Stimulated activated naive B cell treated with anti-CD40 and anti-IgM and Interleukin-4, amounts not matched to agents 10 μg/mL and 1 μg/mL and 100 μg/mL, for 72 hours (primary cell): ENCODE measurements at regions not wholly inside any gene's neighbourhood (a gene's known extent, or its start where the extent isn't known, plus 50 kb on each side); places are given as distances from the start of the nearest gene placed in this dataset.
A peak's percentile ranks its signal among the peaks of the same experiment; 100 is the strongest.

Experiments used
- ATAC-seq, 2 donors: fragments of 150-1000 bp; cut with Tn5 transposase; replicated peaks; 2 replicates each; pipeline ENCODE4 v1.10.0; 2021; ENCODE audit warnings: moderate library complexity in 1 of 2
- DNase-seq: peaks from one replicate; pipeline ENCODE4 v3.0.0; 2021
- H3K27ac Mint-ChIP-seq: one replicate; pipeline ENCODE4 v1.8.0; 2022; ENCODE audit warnings: mild to moderate bottlenecking, mixed read lengths
- H3K27me3 Mint-ChIP-seq, 2 donors: one replicate each; pipeline ENCODE4 v1.8.0; 2022; ENCODE audit warnings: mixed read lengths in 2 of 2
- H3K36me3 Mint-ChIP-seq, 2 donors: one replicate each; pipeline ENCODE4 v1.8.0; 2022; ENCODE audit warnings: mixed read lengths in 2 of 2, mild to moderate bottlenecking in 1 of 2
- H3K4me1 Mint-ChIP-seq, 2 donors: one replicate each; pipeline ENCODE4 v1.8.0; 2022; ENCODE audit warnings: mixed read lengths in 2 of 2, mild to moderate bottlenecking in 1 of 2
- H3K4me3 Mint-ChIP-seq, 2 donors: one replicate each; pipeline ENCODE4 v1.8.0; 2022; ENCODE audit warnings: mild to moderate bottlenecking in 2 of 2, mixed read lengths in 2 of 2, moderate library complexity in 1 of 2
- H3K9me3 Mint-ChIP-seq, 2 donors: one replicate each; pipeline ENCODE4 v1.8.0; 2022; ENCODE audit warnings: mixed read lengths in 2 of 2, mild to moderate bottlenecking in 1 of 2

GRCh38 chr10:52923520-52923919 is 150.9 kb upstream of the MBL2 start:
- ATAC-seq (no peak), DNase-seq (no peak)
- Mint-ChIP-seq H3K9me3 (peaks cover 0 to 4% of the 10 kb centered on the region in 2 donors), H3K4me3 (no peak overlapping the region), H3K4me1 (no peaks in the 10 kb centered on the region), H3K27me3 (peaks cover 0 to 4% of the 10 kb centered on the region in 2 donors), H3K36me3 (no peaks in the 10 kb centered on the region), H3K27ac (no peak overlapping the region)

DNA sequence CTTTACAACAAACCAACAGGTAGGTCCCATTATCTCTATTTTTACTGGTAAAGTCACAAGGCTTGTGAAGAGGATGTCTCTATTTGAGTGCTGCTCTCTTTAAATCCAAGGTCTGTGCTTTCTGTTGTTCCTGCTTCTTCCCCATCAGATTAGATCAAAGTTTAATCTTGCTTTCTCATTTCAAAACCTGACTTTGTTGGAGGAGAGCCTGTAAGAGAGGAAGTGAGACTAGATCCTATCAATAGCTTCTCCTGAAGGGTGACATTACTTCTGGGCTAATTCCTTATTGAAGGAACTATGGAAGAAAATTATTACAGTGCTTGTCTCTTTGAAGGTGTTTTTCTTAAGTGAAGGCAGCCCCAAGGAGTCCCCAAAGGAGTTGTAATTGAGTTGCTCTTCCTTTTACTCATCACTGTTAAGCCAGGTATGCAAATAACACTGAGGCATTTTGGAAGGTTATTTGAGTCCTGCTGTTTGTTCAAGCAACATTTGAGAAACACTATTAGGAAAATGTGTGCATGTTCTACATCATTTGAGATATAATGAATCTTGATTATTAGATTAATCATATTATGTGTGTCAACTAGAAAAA is 146.2 kb upstream of the MBL2 start:
- ATAC-seq (no peak), DNase-seq (no peak)
- no peaks in the 10 kb centered on the region for H3K4me1 Mint-ChIP-seq
- H3K27ac Mint-ChIP-seq: no peak overlapping the region
- no peaks in the 10 kb centered on the region for H3K9me3 Mint-ChIP-seq
- no peaks in the 10 kb centered on the region for H3K36me3 Mint-ChIP-seq
- H3K4me3 Mint-ChIP-seq: no peak overlapping the region
- peaks cover 0 to 4% of the 10 kb centered on the region in 2 donors for H3K27me3 Mint-ChIP-seq

DNA sequence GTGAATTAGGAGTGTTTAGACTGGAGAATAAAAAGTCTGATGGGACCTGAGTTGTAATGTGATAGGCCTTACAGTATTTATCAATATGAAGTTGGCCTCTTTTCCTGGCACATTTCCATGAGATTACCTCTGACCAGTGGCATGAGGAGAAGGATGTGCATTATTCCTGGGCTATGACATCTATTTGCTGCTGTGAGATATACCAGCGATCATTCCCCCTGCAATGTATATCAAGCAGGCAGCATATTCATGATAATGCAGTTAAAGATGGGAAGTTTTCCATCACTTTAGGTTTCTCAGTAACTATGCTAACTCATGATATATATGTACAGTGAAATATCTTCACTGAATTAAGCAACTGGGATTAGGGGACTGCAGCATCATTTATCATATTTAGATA is 142.8 kb upstream of the MBL2 start:
- DNase-seq (no peak), ATAC-seq (no peak)
- H3K4me1 Mint-ChIP-seq: no peaks in the 10 kb centered on the region
- no peak overlapping the region for H3K27ac Mint-ChIP-seq
- H3K27me3 Mint-ChIP-seq: no peaks in the 10 kb centered on the region
- H3K4me3 Mint-ChIP-seq: no peak overlapping the region
- no peaks in the 10 kb centered on the region for H3K36me3 Mint-ChIP-seq
- no peaks in the 10 kb centered on the region for H3K9me3 Mint-ChIP-seq

DNA sequence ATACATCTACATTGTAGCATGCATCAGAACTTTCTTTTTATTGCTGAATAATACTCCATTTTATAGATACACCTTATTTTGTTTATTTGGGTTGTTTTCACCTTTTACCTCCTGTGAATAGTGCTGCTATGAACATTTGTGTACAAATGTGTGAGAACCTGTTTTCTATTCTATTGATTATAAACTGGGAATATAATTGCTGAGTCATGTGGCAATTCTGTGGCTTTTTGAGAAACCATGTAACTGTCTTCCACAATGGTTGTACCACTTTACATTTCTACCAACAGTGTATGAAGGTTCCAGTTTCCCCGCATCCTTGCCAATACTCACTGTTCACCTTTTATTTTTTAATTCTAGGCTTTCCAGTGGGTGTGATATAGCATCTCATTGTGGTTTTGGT is 138.6 kb upstream of the MBL2 start:
- ATAC-seq (no peak), DNase-seq (no peak)
- Mint-ChIP-seq H3K4me3 (no peak overlapping the region), H3K4me1 (no peaks in the 10 kb centered on the region), H3K27me3 (no peaks in the 10 kb centered on the region), H3K36me3 (no peaks in the 10 kb centered on the region), H3K9me3 (no peaks in the 10 kb centered on the region), H3K27ac (no peak overlapping the region)

DNA sequence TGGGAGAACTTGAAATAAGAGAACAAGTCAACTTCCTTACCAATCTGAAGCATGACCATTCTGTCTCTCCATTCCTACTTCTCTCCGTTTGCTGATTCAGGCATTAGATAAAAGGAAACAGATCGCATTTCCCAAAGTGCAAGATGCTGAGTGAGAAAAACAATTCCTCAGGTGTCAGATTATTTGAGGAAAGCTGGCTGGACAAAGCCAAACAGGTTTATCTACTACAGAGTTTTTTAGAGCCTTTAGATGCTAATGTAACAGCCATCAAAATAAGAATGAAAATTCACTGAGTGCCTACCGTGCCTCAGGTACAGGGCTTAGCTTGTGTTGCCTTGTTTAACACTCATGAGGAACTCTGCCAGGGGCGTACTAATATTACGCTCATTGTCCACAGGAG is 135.9 kb upstream of the MBL2 start:
- ATAC-seq: no peak
- no peak overlapping the region for H3K27ac Mint-ChIP-seq
- no peak overlapping the region for H3K4me3 Mint-ChIP-seq
- H3K9me3 Mint-ChIP-seq: no peaks in the 10 kb centered on the region
- DNase-seq: no peak
- H3K27me3 Mint-ChIP-seq: no peaks in the 10 kb centered on the region
- H3K4me1 Mint-ChIP-seq: no peaks in the 10 kb centered on the region
- H3K36me3 Mint-ChIP-seq: no peaks in the 10 kb centered on the region

GRCh38 chr10:52906046-52906445 is 133.5 kb upstream of the MBL2 start:
- Mint-ChIP-seq H3K36me3 (no peaks in the 10 kb centered on the region), H3K4me3 (no peak overlapping the region), H3K27ac (no peak overlapping the region), H3K27me3 (no peaks in the 10 kb centered on the region), H3K9me3 (no peaks in the 10 kb centered on the region), H3K4me1 (no peaks in the 10 kb centered on the region)
- ATAC-seq (no peak), DNase-seq (no peak)

DNA sequence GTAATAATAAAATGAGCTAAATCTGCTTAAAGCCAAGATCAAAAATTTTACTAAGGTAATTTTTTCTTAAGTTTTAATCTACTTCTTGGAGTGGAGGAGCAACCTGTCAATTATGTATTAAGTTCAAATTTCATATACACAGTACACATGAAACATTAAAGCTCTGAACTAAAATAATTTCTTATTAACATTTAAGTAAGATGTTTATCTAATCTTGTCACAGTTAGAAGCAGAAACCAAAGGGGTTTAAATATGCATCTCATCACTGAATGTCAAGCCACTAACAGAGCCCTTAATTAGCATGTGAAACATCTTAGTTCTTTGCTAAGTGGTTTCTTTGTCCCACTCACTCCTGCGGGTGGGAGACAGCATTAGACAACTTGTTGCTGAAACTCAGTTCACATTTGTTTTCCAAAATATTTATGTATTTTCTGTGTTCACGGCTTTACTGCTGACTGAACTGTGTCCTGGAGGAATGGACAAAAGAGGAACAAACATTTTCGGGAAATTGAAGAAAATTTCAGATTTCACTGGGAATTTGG is 130.9 kb upstream of the MBL2 start:
- Mint-ChIP-seq H3K4me1 (no peaks in the 10 kb centered on the region), H3K27me3 (peaks cover 0 to 4% of the 10 kb centered on the region in 2 donors), H3K4me3 (no peak overlapping the region), H3K27ac (no peak overlapping the region), H3K36me3 (no peaks in the 10 kb centered on the region), H3K9me3 (no peaks in the 10 kb centered on the region)
- ATAC-seq (no peak), DNase-seq (no peak)

DNA sequence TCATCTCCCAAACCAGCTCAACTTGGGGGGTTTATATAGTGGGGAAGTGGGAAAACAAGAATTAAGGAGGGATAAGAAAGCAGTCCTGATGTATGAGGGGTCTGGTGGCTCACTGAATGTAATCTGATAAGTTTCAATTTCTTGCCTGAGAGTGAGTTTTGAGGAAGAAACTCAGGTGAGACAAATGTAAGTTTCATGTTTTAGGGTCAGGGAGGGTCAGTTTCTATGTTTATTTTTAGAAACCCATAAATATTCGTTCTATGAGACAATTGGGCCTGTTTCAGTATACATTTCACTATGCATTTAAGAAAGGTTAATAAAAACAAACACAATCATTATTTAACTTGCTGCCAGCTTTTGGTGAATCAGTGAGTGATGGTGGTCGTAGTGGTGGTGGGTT is 128.0 kb upstream of the MBL2 start:
- DNase-seq: no peak
- H3K9me3 Mint-ChIP-seq: no peaks in the 10 kb centered on the region
- H3K4me1 Mint-ChIP-seq: no peaks in the 10 kb centered on the region
- ATAC-seq: no peak
- no peak overlapping the region for H3K4me3 Mint-ChIP-seq
- H3K36me3 Mint-ChIP-seq: no peaks in the 10 kb centered on the region
- no peak overlapping the region for H3K27ac Mint-ChIP-seq
- peaks cover 0 to 4% of the 10 kb centered on the region in 2 donors for H3K27me3 Mint-ChIP-seq

- no peaks in the 10 kb centered on the region for H3K36me3 Mint-ChIP-seq
- no peaks in the 10 kb centered on the region for H3K9me3 Mint-ChIP-seq
- no peaks in the 10 kb centered on the region for H3K4me1 Mint-ChIP-seq
- no peak for ATAC-seq
- peaks cover 0 to 4% of the 10 kb centered on the region in 2 donors for H3K27me3 Mint-ChIP-seq
- DNase-seq: no peak
- no peak overlapping the region for H3K27ac Mint-ChIP-seq
- no peak overlapping the region for H3K4me3 Mint-ChIP-seq
These were observed 124.6 kb upstream of the MBL2 start for GRCh38 chr10:52897162-52897561.

- Mint-ChIP-seq H3K4me1 (no peaks in the 10 kb centered on the region), H3K36me3 (no peaks in the 10 kb centered on the region), H3K27ac (no peak overlapping the region), H3K27me3 (no peaks in the 10 kb centered on the region), H3K9me3 (no peaks in the 10 kb centered on the region), H3K4me3 (no peak overlapping the region)
- ATAC-seq: no peak
- no peak for DNase-seq
These were observed 122.5 kb upstream of the MBL2 start for GRCh38 chr10:52895059-52895458.

- ATAC-seq (no peak), DNase-seq (no peak)
- no peak overlapping the region for H3K4me3 Mint-ChIP-seq
- H3K36me3 Mint-ChIP-seq: no peaks in the 10 kb centered on the region
- no peaks in the 10 kb centered on the region for H3K4me1 Mint-ChIP-seq
- no peaks in the 10 kb centered on the region for H3K9me3 Mint-ChIP-seq
- no peaks in the 10 kb centered on the region for H3K27me3 Mint-ChIP-seq
- no peak overlapping the region for H3K27ac Mint-ChIP-seq
These were observed 117.7 kb upstream of the MBL2 start for GRCh38 chr10:52890281-52890680.

DNA sequence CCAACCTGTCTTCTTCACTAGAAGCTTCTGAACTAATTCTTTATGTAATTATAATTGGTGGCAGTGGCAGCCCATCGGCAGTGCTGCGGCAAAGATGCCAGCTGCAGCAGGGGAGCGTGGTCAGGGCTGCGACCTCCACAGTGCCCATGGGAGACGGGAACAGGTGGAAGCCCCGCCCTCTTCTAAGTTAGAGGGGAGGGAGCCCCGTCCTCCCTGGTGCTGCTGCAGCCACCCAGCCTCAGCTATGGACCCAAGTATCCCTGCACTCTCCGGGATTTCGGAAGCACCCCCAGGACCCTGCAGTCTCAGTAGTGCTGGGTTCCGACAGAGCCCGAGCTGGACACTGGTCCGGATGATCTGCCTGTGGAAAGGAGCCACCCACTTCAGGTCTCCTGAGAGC is 117.0 kb upstream of the MBL2 start:
- Mint-ChIP-seq H3K9me3 (no peaks in the 10 kb centered on the region), H3K4me1 (no peaks in the 10 kb centered on the region), H3K4me3 (no peak overlapping the region), H3K27ac (no peak overlapping the region), H3K27me3 (no peaks in the 10 kb centered on the region), H3K36me3 (no peaks in the 10 kb centered on the region)
- no peak for ATAC-seq
- no peak for DNase-seq

DNA sequence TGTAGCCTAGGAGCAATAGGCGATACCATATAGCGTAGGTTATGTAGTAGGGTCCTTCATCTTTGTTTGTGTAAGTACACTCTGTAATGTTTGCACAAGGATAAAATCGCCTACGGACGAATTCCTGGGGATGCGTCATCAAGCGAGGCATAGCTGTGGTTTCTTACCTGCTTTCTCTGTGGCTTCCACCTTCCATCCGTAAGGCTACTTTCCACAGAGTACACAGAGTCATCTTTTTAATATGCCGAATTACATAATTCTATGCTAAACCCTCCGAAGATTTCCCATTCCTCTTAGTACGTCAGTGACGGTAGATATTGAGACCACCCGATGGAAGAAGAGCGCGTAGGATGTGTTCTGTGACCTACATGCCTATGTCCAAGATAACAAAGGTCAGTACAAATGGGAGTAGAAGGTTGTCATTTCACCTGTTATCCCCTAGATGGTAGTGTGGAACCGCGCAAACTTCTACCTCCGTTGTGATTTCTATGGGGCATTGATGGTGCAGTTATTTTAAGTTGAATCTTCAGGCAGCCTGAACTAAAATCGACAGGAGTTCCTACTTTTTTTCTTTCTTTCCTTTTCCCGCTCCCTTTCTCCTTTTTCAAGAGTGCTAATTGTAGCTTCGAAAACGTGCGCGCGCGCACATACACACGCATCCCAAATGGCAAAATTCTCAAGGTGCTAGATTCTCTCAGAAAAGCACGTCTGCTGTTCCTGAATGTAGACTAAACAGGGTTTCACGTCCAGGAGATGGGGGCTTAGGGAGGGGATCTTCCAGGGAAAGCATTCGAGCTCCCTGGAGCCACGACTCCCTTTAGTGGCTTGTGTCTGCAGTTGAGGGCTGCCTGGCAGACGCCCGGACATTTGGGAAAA is 111.7 kb upstream of the MBL2 start:
- Mint-ChIP-seq H3K4me1 (no peaks in the 10 kb centered on the region), H3K36me3 (no peaks in the 10 kb centered on the region), H3K27ac (no peak overlapping the region), H3K9me3 (no peaks in the 10 kb centered on the region), H3K4me3 (no peak overlapping the region), H3K27me3 (no peaks in the 10 kb centered on the region)
- DNase-seq (peak; percentile 15), ATAC-seq (peak; percentile 84 to 87)

- Mint-ChIP-seq H3K27me3 (no peaks in the 10 kb centered on the region), H3K4me3 (no peak overlapping the region), H3K4me1 (no peaks in the 10 kb centered on the region), H3K36me3 (no peaks in the 10 kb centered on the region), H3K9me3 (no peaks in the 10 kb centered on the region), H3K27ac (no peak overlapping the region)
- DNase-seq: no peak
- no peak for ATAC-seq
These were observed 106.7 kb upstream of the MBL2 start for GRCh38 chr10:52879091-52879807.

GRCh38 chr10:52877451-52877850 is 104.9 kb upstream of the MBL2 start:
- Mint-ChIP-seq H3K27ac (no peak overlapping the region), H3K4me3 (no peak overlapping the region), H3K4me1 (no peaks in the 10 kb centered on the region), H3K36me3 (no peaks in the 10 kb centered on the region), H3K9me3 (no peaks in the 10 kb centered on the region), H3K27me3 (no peaks in the 10 kb centered on the region)
- DNase-seq: no peak
- no peak for ATAC-seq
